ENCODE measurements at regions not wholly inside any gene's neighbourhood (a gene's known extent, or its start where the extent isn't known, plus 50 kb on each side); places are given as distances from the start of the nearest gene placed in this dataset.

DNA sequence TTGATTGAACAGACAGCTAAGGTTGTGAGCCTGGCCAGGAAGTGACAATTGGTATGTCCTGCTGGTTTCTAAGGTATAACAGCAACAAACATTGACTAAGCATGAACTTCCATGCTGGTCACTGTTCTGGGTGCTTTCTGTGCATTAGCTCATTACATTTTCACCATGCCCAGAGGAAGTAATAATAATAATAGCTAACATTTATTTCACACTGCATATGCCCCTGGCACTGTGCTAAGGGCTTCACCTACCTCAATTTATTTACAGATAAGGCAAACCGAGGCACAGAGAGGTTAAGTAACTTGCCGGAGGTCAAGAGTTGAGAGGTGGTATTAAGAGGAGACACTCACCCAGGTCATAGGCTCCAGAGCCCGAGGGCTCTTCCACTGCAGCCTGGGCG lies 113.6 kb downstream of the PDCL3 start:
- TF ChIP-seq, protein P1, sequence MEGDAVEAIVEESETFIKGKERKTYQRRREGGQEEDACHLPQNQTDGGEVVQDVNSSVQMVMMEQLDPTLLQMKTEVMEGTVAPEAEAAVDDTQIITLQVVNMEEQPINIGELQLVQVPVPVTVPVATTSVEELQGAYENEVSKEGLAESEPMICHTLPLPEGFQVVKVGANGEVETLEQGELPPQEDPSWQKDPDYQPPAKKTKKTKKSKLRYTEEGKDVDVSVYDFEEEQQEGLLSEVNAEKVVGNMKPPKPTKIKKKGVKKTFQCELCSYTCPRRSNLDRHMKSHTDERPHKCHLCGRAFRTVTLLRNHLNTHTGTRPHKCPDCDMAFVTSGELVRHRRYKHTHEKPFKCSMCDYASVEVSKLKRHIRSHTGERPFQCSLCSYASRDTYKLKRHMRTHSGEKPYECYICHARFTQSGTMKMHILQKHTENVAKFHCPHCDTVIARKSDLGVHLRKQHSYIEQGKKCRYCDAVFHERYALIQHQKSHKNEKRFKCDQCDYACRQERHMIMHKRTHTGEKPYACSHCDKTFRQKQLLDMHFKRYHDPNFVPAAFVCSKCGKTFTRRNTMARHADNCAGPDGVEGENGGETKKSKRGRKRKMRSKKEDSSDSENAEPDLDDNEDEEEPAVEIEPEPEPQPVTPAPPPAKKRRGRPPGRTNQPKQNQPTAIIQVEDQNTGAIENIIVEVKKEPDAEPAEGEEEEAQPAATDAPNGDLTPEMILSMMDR (IDR thresholded peaks at IDR 0.05 in 2 of 3, conservative IDR thresholded peaks at IDR 0.05 in 1 of 3; ENCODE audit: control insufficient read depth in 2 of 3, extremely low read depth in 1 of 3, insufficient read depth in 1 of 3, low read depth in 3 of 3, low read length in 3 of 3), result no peak
- TF ChIP-seq, protein P2, sequence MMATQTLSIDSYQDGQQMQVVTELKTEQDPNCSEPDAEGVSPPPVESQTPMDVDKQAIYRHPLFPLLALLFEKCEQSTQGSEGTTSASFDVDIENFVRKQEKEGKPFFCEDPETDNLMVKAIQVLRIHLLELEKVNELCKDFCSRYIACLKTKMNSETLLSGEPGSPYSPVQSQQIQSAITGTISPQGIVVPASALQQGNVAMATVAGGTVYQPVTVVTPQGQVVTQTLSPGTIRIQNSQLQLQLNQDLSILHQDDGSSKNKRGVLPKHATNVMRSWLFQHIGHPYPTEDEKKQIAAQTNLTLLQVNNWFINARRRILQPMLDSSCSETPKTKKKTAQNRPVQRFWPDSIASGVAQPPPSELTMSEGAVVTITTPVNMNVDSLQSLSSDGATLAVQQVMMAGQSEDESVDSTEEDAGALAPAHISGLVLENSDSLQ (IDR thresholded peaks at IDR 0.05), result no peak
- TF ChIP-seq KLF5 (IDR thresholded peaks at IDR 0.05; ENCODE audit: partially characterized antibody), result no peak

Data from GM12878 (cell line).